ENCODE measurements at regions not wholly inside any gene's neighbourhood (a gene's known extent, or its start where the extent isn't known, plus 50 kb on each side); places are given as distances from the start of the nearest gene placed in this dataset.

GRCh38 chr12:62130402-62130801, 129.8 kb upstream of the USP15 start:
- DNase-seq (ENCODE audit: low spot score), result no peak

GRCh38 chr12:62130834-62131552, 129.2 kb upstream of the USP15 start:
- no peak for DNase-seq (ENCODE audit: low spot score)

GRCh38 chr12:62133440-62133839, 126.8 kb upstream of the USP15 start:
- DNase-seq (ENCODE audit: low spot score), result no peak

GRCh38 chr12:62135553-62136200, 124.5 kb upstream of the USP15 start:
- DNase-seq (ENCODE audit: low spot score), result no peak

GRCh38 chr12:62136496-62136895, 123.7 kb upstream of the USP15 start:
- no peak for DNase-seq (ENCODE audit: low spot score)

- no peak for DNase-seq (ENCODE audit: low spot score)
Observed at GRCh38 chr12:62138527-62138926, 121.7 kb upstream of the USP15 start.

- DNase-seq (ENCODE audit: low spot score), result no peak
Observed at GRCh38 chr12:62146318-62146717, 113.9 kb upstream of the USP15 start.

GRCh38 chr12:62158013-62158412, 102.2 kb upstream of the USP15 start:
- no peak for DNase-seq (ENCODE audit: low spot score)

- no peak for DNase-seq (ENCODE audit: low spot score)
Observed at GRCh38 chr12:62158461-62159360, 101.5 kb upstream of the USP15 start.

- DNase-seq (ENCODE audit: low spot score), result no peak
Observed at GRCh38 chr12:62162214-62162613, 98.0 kb upstream of the USP15 start.

GRCh38 chr12:62163368-62163767, 96.8 kb upstream of the USP15 start:
- DNase-seq (ENCODE audit: low spot score), result no peak

- DNase-seq (ENCODE audit: low spot score), result no peak
Observed at GRCh38 chr12:62164036-62164435, 96.2 kb upstream of the USP15 start.

- no peak for DNase-seq (ENCODE audit: low spot score)
Observed at GRCh38 chr12:62166525-62166924, 93.7 kb upstream of the USP15 start.

- DNase-seq (ENCODE audit: low spot score), result no peak
Observed at GRCh38 chr12:62168411-62168810, 91.8 kb upstream of the USP15 start.

GRCh38 chr12:62170241-62170640, 90.0 kb upstream of the USP15 start:
- DNase-seq (ENCODE audit: low spot score), result no peak

GRCh38 chr12:62190689-62191490, 69.3 kb upstream of the USP15 start:
- DNase-seq (ENCODE audit: low spot score), result peak; percentile 3

GRCh38 chr12:62191491-62192179, 68.6 kb upstream of the USP15 start:
- peak; percentile 24 for DNase-seq (ENCODE audit: low spot score)

- peak; percentile 84 for DNase-seq (ENCODE audit: low spot score)
Observed at GRCh38 chr12:62192180-62192902, 67.9 kb upstream of the USP15 start.

GRCh38 chr12:62192903-62193250, 67.3 kb upstream of the USP15 start:
- DNase-seq (ENCODE audit: low spot score), result no peak

GRCh38 chr12:62194031-62194430, 66.2 kb upstream of the USP15 start:
- no peak for DNase-seq (ENCODE audit: low spot score)

GRCh38 chr12:62194616-62195015, 65.6 kb upstream of the USP15 start:
- DNase-seq (ENCODE audit: low spot score), result no peak
